Mucosa of descending colon (tissue), 3 donors: ENCODE measurements at regions not wholly inside any gene's neighbourhood (a gene's known extent, or its start where the extent isn't known, plus 50 kb on each side); places are given as distances from the start of the nearest gene placed in this dataset.

ENCODE experiments used
- ATAC-seq: fragments of 200-7000 bp; cut with Tn5 transposase; one replicate; pipeline ENCODE4 v1.9.1; 2020; ENCODE audit warnings: mild to moderate bottlenecking, moderate library complexity
- DNase-seq, 3 donors: peaks; one replicate each; pipeline ENCODE4 v3.0.0-alpha.2; 2020
- H3K36me3 ChIP-seq: fragments of 200-600 bp; one replicate; pipeline ENCODE4 v1.8.0; 2021; ENCODE audit warnings: low read depth, mild to moderate bottlenecking
- H3K4me1 ChIP-seq: fragments of 200-600 bp; one replicate; pipeline ENCODE4 v1.8.0; 2021; ENCODE audit warnings: low read depth, mild to moderate bottlenecking
- H3K4me3 ChIP-seq: fragments of 200-600 bp; one replicate; pipeline ENCODE4 v1.8.0; 2021; ENCODE audit warnings: mild to moderate bottlenecking
- H3K9me3 ChIP-seq: fragments of 200-600 bp; one replicate; pipeline ENCODE4 v1.8.0; 2021; ENCODE audit warnings: mild to moderate bottlenecking
- CTCF ChIP-seq: fragments of 200-600 bp; IDR thresholded peaks from one replicate; pipeline ENCODE4 v1.8.0; 2022; ENCODE audit warnings: antibody characterized with exemption, mild to moderate bottlenecking
- intact Hi-C, 2 donors: fragments of 100-400 bp; cut with DNase I in 1 of 2; cut with micrococcal nuclease in 1 of 2; formaldehyde crosslinking; loops; one replicate each; pipeline versions ENCODE4 v1.11.0 to v1.11.1; 2022; cut with DNase I, micrococcal nuclease
- donor health status: DM: no; HTN: no; CAD: no; lungs with moderate emphysema.
- donor health status: DM: no; HTN: no; CAD: no.
- donor health status: DM: no; HTN: yes; CAD: no.

- H3K4me3 ChIP-seq, result no peak overlapping the region
- TF ChIP-seq CTCF, result no peak
- ATAC-seq (no peak), DNase-seq (no peak)
- H3K4me1 ChIP-seq, result no peaks in the 10 kb centered on the region
- H3K9me3 ChIP-seq, result no peaks in the 10 kb centered on the region
- no peaks in the 10 kb centered on the region for H3K36me3 ChIP-seq
- intact Hi-C loops, result no loop called here
Measured at GRCh38 chr21:35361988-35362387, 312.9 kb upstream of the RUNX1 start.

- Histone ChIP-seq H3K36me3 (no peaks in the 10 kb centered on the region), H3K4me1 (no peaks in the 10 kb centered on the region), H3K9me3 (no peaks in the 10 kb centered on the region), H3K4me3 (no peak overlapping the region)
- no peak for TF ChIP-seq CTCF
- DNase-seq, result no peak
- intact Hi-C loops, result no loop called here
- ATAC-seq, result no peak
Measured at GRCh38 chr21:35360870-35361570, 311.9 kb upstream of the RUNX1 start.

GRCh38 chr21:35359076-35359475, 310.0 kb upstream of the RUNX1 start:
- intact Hi-C loops, result no loop called here
- TF ChIP-seq CTCF, result no peak
- Histone ChIP-seq H3K4me3 (no peak overlapping the region), H3K9me3 (no peaks in the 10 kb centered on the region), H3K4me1 (no peaks in the 10 kb centered on the region), H3K36me3 (no peaks in the 10 kb centered on the region)
- DNase-seq (no peak), ATAC-seq (no peak)

GRCh38 chr21:35358008-35358407, 308.9 kb upstream of the RUNX1 start:
- H3K4me1 ChIP-seq, result no peaks in the 10 kb centered on the region
- H3K4me3 ChIP-seq, result no peak overlapping the region
- DNase-seq, result no peak
- intact Hi-C loops, result no loop called here
- no peaks in the 10 kb centered on the region for H3K9me3 ChIP-seq
- no peak for TF ChIP-seq CTCF
- no peak for ATAC-seq
- H3K36me3 ChIP-seq, result no peaks in the 10 kb centered on the region

- Histone ChIP-seq H3K36me3 (no peaks in the 10 kb centered on the region), H3K4me3 (no peak overlapping the region), H3K4me1 (no peaks in the 10 kb centered on the region), H3K9me3 (no peaks in the 10 kb centered on the region)
- no peak for DNase-seq
- no peak for TF ChIP-seq CTCF
- intact Hi-C loops, result no loop called here
- no peak for ATAC-seq
Measured at GRCh38 chr21:35357041-35357780, 308.1 kb upstream of the RUNX1 start.
